Fibroblast of lung (primary cell): ENCODE measurements at regions not wholly inside any gene's neighbourhood (a gene's known extent, or its start where the extent isn't known, plus 50 kb on each side); places are given as distances from the start of the nearest gene placed in this dataset.

Experiments
- CTCF ChIP-seq, 2 donors: IDR thresholded peaks in 1 of 2; conservative IDR thresholded peaks in 1 of 2; 1 replicate in 1 of 2; 2 replicates in 1 of 2; pipeline ENCODE4 v1.5.1; 2011 to 2012; ENCODE audit warnings: low read length in 2 of 2, control low read depth in 1 of 2, inconsistent platforms in 1 of 2, low read depth in 1 of 2, mild to moderate bottlenecking in 1 of 2
- EZH2 ChIP-seq: IDR thresholded peaks from 2 replicates; pipeline ENCODE4 v1.5.1; 2012; ENCODE audit warnings: low read length, control low read depth, mild to moderate bottlenecking; ENCODE audit errors: missing control alignments

- TF ChIP-seq CTCF (conservative IDR thresholded peaks at IDR 0.05 in 1 of 2, IDR thresholded peaks at IDR 0.05 in 1 of 2; ENCODE audit: low read depth in 1 of 2, low read length in 2 of 2), result no peak
- TF ChIP-seq EZH2, result no peak
Observed at GRCh38 chr4:144905286-144905685, 192.7 kb downstream of the ANAPC10 start.
